Upper lobe of left lung (tissue), 6 donors: ENCODE measurements at regions not wholly inside any gene's neighbourhood (a gene's known extent, or its start where the extent isn't known, plus 50 kb on each side); places are given as distances from the start of the nearest gene placed in this dataset.

Experiments used
- ATAC-seq, 2 donors: fragments of 200-7000 bp; cut with Tn5 transposase; one replicate each; pipeline ENCODE4 v1.9.1; 2022; ENCODE audit warnings: mild to moderate bottlenecking in 2 of 2, moderate library complexity in 2 of 2; ENCODE audit not compliant: low FRiP score in 2 of 2
- DNase-seq, 2 donors: peaks; one replicate each; pipeline ENCODE4 v3.0.0-alpha.2; 2019 to 2020
- H3K27ac ChIP-seq, 4 donors: fragments of 200-600 bp; sonication (generic); one replicate each; pipeline ENCODE4 v1.5.1; 2016 to 2019
- H3K27me3 ChIP-seq, 4 donors: fragments of 200-600 bp; sonication (generic); one replicate each; pipeline ENCODE4 v1.5.1; 2017 to 2019
- H3K36me3 ChIP-seq, 4 donors: fragments of 200-600 bp; sonication (generic); one replicate each; pipeline ENCODE4 v1.5.1; 2016 to 2019
- H3K4me1 ChIP-seq, 4 donors: fragments of 200-600 bp; sonication (generic); one replicate each; pipeline ENCODE4 v1.5.1; 2018 to 2019
- H3K4me3 ChIP-seq, 4 donors: fragments of 200-600 bp; sonication (generic); one replicate each; pipeline ENCODE4 v1.5.1; 2017 to 2019; ENCODE audit warnings: mild to moderate bottlenecking in 2 of 4, moderate library complexity in 1 of 4
- H3K9me3 ChIP-seq, 4 donors: fragments of 200-600 bp; sonication (generic); one replicate each; pipeline ENCODE4 v1.5.1; 2018 to 2019
- EP300 ChIP-seq, 4 donors: sonication (generic); formaldehyde crosslinking; IDR thresholded peaks; one replicate each; pipeline ENCODE4 v1.5.1; 2017; ENCODE audit warnings: antibody characterized with exemption in 4 of 4, control low read depth in 2 of 4
- POLR2A ChIP-seq, 4 donors: fragments of 450-650 bp; IDR thresholded peaks; one replicate each; pipeline ENCODE4 v1.5.1; 2016 to 2017; ENCODE audit warnings: antibody characterized with exemption in 4 of 4, mild to moderate bottlenecking in 2 of 4
- POLR2AphosphoS5 ChIP-seq, 2 donors: sonication (generic); formaldehyde crosslinking; IDR thresholded peaks; one replicate each; pipeline ENCODE4 v1.5.1; 2017; ENCODE audit warnings: antibody characterized with exemption in 2 of 2
- WGBS, 2 donors: methylation state at CpG; one replicate each; pipeline ENCODE4 v1.1.5; 2017 to 2018; 5-methylcytosine and 5-hydroxymethylcytosine counted together
- TF ChIP-seq, protein P1 (sequence below), 6 experiments: fragments of 450-650 bp in 4 of 6; fragments of 200-600 bp in 2 of 6; sonication (generic) in 2 of 6; IDR thresholded peaks; one replicate each; pipeline ENCODE4 v1.5.1; 2016 to 2019; ENCODE audit warnings: antibody characterized with exemption in 6 of 6
- donor health status: DM: no; HTN: no; CAD: no; lungs with moderate emphysema.
- donor health status: DM: no; HTN: yes; CAD: no; lungs with severe emphysema.

DNA sequence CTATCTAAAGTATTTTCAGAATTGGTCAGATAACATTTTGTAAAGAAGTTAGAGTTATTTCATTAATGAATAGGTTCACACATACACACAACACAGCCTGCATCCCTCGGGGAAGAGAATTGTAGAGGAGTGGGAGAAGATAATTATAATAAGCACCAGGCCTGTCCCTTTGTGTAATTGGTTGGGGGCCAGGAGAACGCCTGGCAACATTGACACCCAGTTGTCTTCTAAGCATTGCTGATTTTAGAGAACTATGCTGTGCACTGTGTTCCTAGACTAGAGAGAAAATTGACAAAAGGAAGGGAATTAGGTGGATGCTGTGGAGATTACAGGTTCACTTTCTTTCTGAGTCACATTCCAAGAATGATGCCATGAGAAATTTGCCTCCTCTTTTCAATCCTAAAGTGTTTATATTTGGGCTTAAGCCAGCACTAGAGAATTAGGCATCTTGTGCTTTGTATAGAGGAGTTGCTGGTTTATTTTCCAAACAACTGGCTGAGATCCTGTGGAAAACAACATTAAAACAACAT, 247.6 kb downstream of the COX7C start:
- Histone ChIP-seq H3K27ac (no peak overlapping the region), H3K4me1 (no peaks in the 10 kb centered on the region), H3K4me3 (no peak overlapping the region), H3K27me3 (no peaks in the 10 kb centered on the region), H3K9me3 (no peaks in the 10 kb centered on the region), H3K36me3 (no peaks in the 10 kb centered on the region)
- TF ChIP-seq EP300 (IDR thresholded peaks at IDR 0.05), result no peak
- TF ChIP-seq POLR2AphosphoS5 (IDR thresholded peaks at IDR 0.05), result no peak
- TF ChIP-seq, protein P1, sequence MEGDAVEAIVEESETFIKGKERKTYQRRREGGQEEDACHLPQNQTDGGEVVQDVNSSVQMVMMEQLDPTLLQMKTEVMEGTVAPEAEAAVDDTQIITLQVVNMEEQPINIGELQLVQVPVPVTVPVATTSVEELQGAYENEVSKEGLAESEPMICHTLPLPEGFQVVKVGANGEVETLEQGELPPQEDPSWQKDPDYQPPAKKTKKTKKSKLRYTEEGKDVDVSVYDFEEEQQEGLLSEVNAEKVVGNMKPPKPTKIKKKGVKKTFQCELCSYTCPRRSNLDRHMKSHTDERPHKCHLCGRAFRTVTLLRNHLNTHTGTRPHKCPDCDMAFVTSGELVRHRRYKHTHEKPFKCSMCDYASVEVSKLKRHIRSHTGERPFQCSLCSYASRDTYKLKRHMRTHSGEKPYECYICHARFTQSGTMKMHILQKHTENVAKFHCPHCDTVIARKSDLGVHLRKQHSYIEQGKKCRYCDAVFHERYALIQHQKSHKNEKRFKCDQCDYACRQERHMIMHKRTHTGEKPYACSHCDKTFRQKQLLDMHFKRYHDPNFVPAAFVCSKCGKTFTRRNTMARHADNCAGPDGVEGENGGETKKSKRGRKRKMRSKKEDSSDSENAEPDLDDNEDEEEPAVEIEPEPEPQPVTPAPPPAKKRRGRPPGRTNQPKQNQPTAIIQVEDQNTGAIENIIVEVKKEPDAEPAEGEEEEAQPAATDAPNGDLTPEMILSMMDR (IDR thresholded peaks at IDR 0.05), result no peak
- ATAC-seq (no peak), DNase-seq (no peak)
- WGBS, 2 donors, result 69 to 78% methylated on average over 2 of the region's 2 CpGs

DNA sequence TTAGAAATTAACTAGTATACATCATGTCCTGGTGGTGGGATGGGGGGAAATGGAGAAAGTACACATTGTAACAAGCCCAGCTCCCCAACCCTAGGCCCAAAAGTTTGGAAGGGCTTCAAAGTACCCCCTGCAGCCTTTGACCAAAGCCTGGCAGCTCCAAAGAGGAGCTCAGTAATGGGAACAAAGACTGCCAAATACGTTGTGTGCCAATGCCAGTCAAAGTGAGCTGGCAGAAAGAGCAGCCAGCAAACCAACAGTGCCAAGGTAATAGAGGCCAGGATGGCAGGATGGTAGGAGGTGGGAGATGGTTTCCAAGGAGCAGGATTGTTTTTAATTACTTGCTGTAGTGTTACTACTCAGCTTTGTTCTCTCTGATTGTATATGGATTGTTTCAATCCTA, 248.3 kb downstream of the COX7C start:
- H3K27me3 ChIP-seq, result no peaks in the 10 kb centered on the region
- no peak overlapping the region for H3K4me3 ChIP-seq
- H3K9me3 ChIP-seq, result no peaks in the 10 kb centered on the region
- DNase-seq (no peak), ATAC-seq (no peak)
- H3K4me1 ChIP-seq, result no peaks in the 10 kb centered on the region
- H3K27ac ChIP-seq, result no peak overlapping the region
- no peak for TF ChIP-seq EP300 (IDR thresholded peaks at IDR 0.05)
- 89 to 100% methylated on average over 1 of the region's 1 CpG for WGBS, 2 donors
- H3K36me3 ChIP-seq, result no peaks in the 10 kb centered on the region

DNA sequence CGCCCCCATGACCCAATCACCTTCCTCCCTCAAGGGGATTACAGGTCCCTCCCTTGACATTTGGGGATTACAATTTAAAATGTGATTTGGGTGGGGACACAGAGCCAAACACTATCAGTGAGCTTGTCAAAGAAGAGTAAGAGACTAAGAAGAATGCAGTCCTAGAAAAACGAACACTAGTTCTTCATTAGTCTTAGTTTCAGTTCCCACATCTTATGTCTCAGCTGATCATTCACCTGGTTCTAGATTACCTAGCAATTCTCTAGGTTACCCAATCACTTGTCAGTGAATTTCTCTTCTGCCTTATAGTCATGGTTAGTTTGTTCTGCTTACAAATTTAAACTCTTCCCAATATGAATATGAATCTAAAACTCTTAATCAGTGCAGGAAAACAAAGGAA, 251.5 kb downstream of the COX7C start:
- Histone ChIP-seq H3K4me3 (no peak overlapping the region), H3K4me1 (no peaks in the 10 kb centered on the region), H3K36me3 (no peaks in the 10 kb centered on the region), H3K27me3 (no peaks in the 10 kb centered on the region), H3K9me3 (no peaks in the 10 kb centered on the region), H3K27ac (no peak overlapping the region)
- DNase-seq, result no peak
- TF ChIP-seq POLR2A (IDR thresholded peaks at IDR 0.05), result no peak
- TF ChIP-seq, protein P1 (IDR thresholded peaks at IDR 0.05), result no peak
- no peak for TF ChIP-seq EP300 (IDR thresholded peaks at IDR 0.05)
- TF ChIP-seq POLR2AphosphoS5 (IDR thresholded peaks at IDR 0.05), result no peak
- no peak for ATAC-seq
- WGBS, 2 donors, result 60 to 91% methylated on average over 2 of the region's 2 CpGs

GRCh38 chr5:86875539-86875938, 257.8 kb downstream of the COX7C start:
- ATAC-seq (no peak), DNase-seq (no peak)
- Histone ChIP-seq H3K4me3 (no peak overlapping the region), H3K36me3 (no peaks in the 10 kb centered on the region), H3K27me3 (no peaks in the 10 kb centered on the region), H3K9me3 (no peaks in the 10 kb centered on the region), H3K27ac (no peak overlapping the region), H3K4me1 (no peaks in the 10 kb centered on the region)
- WGBS, 2 donors, result 71 to 93% methylated on average over 2 of the region's 2 CpGs
- TF ChIP-seq EP300 (IDR thresholded peaks at IDR 0.05), result no peak

DNA sequence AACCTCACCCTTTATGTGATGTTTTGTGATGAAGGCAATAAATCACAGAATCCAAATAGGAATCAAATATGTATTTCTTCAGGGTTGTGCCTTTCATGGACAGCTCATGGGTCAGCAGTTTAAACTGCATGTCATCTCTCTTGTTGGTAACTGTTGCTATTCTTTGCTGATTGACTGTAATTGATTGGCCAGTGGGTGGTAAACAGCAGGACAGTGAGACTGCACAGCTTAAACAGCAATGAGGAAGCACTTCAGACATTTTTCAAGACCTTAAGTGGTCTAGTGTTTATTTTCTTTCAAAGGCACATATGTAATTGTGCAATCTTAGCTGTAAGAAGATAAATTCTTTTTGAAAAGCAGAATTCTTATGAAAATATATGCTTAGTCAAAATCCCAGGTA, 260.5 kb downstream of the COX7C start:
- DNase-seq (no peak), ATAC-seq (no peak)
- TF ChIP-seq POLR2AphosphoS5 (IDR thresholded peaks at IDR 0.05), result no peak
- TF ChIP-seq POLR2A (IDR thresholded peaks at IDR 0.05), result no peak
- no peak for TF ChIP-seq EP300 (IDR thresholded peaks at IDR 0.05)
- TF ChIP-seq, protein P1 (IDR thresholded peaks at IDR 0.05), result no peak
- H3K4me1 ChIP-seq, result no peaks in the 10 kb centered on the region
- H3K9me3 ChIP-seq, result no peaks in the 10 kb centered on the region
- no peaks in the 10 kb centered on the region for H3K36me3 ChIP-seq
- H3K27me3 ChIP-seq, result no peaks in the 10 kb centered on the region
- H3K27ac ChIP-seq, result no peak overlapping the region
- no peak overlapping the region for H3K4me3 ChIP-seq

- no peaks in the 10 kb centered on the region for H3K4me1 ChIP-seq
- no peak for ATAC-seq
- no peaks in the 10 kb centered on the region for H3K27me3 ChIP-seq
- H3K9me3 ChIP-seq, result no peaks in the 10 kb centered on the region
- H3K27ac ChIP-seq, result no peak overlapping the region
- no peak overlapping the region for H3K4me3 ChIP-seq
- TF ChIP-seq EP300 (IDR thresholded peaks at IDR 0.05), result no peak
- TF ChIP-seq, protein P1 (IDR thresholded peaks at IDR 0.05), result no peak
- TF ChIP-seq POLR2AphosphoS5 (IDR thresholded peaks at IDR 0.05), result no peak
- no peak for TF ChIP-seq POLR2A (IDR thresholded peaks at IDR 0.05)
- no peaks in the 10 kb centered on the region for H3K36me3 ChIP-seq
- no peak for DNase-seq
Observed at GRCh38 chr5:86879086-86879485, 261.3 kb downstream of the COX7C start.
